GM10266 (cell line): ENCODE measurements at regions not wholly inside any gene's neighbourhood (a gene's known extent, or its start where the extent isn't known, plus 50 kb on each side); places are given as distances from the start of the nearest gene placed in this dataset.

Experiments used
- DNase-seq: peaks from one replicate; pipeline ENCODE4 v3.0.0; 2012; ENCODE audit errors: extremely low spot score
- TF ChIP-seq, protein P1 (sequence below): IDR thresholded peaks from 2 replicates; pipeline ENCODE4 v1.5.1; 2012; ENCODE audit warnings: mild to moderate bottlenecking, low read depth; ENCODE audit not compliant: control insufficient read depth, insufficient read depth; ENCODE audit errors: missing control alignments

DNA sequence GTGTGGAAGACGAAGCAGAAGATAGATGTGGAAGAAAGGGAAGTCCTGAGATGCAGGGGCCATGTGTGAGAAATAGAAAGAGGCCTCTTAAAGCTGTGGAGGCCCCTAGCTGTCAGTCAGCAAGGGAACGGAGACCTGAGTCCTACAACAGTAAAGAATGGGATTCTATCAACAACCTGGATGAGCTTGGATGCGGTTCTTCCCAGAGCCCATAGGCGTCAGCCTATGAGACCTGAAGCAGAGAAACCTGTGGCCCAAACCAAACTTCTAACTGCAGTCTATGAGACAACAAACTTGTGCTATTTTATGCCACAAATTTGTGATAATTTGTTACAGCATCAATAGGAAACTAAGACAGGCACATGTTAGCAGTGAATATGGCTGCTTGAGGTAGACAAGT lies 583.7 kb downstream of the ADCYAP1 start:
- TF ChIP-seq, protein P1, sequence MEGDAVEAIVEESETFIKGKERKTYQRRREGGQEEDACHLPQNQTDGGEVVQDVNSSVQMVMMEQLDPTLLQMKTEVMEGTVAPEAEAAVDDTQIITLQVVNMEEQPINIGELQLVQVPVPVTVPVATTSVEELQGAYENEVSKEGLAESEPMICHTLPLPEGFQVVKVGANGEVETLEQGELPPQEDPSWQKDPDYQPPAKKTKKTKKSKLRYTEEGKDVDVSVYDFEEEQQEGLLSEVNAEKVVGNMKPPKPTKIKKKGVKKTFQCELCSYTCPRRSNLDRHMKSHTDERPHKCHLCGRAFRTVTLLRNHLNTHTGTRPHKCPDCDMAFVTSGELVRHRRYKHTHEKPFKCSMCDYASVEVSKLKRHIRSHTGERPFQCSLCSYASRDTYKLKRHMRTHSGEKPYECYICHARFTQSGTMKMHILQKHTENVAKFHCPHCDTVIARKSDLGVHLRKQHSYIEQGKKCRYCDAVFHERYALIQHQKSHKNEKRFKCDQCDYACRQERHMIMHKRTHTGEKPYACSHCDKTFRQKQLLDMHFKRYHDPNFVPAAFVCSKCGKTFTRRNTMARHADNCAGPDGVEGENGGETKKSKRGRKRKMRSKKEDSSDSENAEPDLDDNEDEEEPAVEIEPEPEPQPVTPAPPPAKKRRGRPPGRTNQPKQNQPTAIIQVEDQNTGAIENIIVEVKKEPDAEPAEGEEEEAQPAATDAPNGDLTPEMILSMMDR: no peak
- no peak for DNase-seq

DNA sequence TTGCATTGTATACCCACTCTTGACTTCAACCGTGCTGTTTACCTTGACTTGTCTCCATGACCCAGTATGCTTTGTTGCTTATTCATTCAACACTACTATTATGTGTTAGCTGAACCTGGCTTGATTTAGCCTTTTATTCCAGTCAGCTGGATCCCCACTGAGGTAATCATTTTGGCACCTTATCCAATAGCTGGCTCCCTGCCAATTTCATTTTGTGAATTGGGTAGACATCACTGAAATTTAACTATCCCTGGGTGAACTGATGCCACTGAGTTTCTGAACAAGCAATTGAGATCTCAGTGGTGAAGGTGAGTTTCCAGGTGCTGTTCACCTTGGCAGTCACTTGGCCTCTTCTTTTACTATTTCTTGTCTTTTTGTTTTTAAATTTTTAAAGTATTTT lies 584.3 kb downstream of the ADCYAP1 start:
- TF ChIP-seq, protein P1: no peak
- no peak for DNase-seq

DNA sequence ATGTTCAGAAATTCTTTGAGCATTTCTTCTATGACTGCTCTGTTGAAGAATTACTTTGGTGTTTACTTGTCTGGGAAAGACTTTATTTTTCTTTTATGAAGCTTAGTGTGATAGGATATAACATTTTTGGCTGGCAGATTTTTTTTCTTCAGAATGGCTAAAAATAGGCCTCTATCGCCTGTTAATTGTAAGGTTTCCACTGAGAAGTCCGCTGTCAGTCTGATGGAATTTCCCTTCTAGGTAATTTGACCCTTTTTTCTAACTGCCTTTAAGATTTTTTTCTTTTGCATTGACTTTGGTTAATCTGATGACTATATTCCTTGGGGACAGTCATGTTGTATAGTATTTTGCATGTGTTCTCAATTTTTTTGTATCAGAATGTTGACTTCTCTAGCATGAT lies 590.7 kb downstream of the ADCYAP1 start:
- no peak for DNase-seq

DNA sequence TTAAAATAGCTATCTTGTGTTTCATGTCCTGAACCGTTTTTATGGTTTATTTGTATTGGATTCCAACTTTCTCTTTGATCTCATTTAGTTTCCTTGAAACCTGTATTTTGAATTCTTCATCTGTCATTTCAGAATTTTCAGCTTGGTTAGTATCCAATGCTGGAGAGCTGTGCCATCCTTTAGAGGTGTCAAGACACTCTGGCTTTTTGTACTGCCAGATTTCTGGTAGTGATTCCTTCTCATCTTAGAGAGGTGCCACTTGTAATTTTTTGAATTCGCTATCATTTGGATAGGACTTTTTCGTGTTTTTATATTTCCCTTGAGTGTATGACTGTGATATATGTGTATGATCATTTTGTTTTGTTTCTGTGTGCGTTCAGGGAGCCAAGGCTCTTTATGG lies 591.4 kb downstream of the ADCYAP1 start:
- TF ChIP-seq, protein P1: no peak
- no peak for DNase-seq

More for the DNA sequence above, 590.7 kb downstream of the ADCYAP1 start:
- TF ChIP-seq, protein P1: no peak

DNA sequence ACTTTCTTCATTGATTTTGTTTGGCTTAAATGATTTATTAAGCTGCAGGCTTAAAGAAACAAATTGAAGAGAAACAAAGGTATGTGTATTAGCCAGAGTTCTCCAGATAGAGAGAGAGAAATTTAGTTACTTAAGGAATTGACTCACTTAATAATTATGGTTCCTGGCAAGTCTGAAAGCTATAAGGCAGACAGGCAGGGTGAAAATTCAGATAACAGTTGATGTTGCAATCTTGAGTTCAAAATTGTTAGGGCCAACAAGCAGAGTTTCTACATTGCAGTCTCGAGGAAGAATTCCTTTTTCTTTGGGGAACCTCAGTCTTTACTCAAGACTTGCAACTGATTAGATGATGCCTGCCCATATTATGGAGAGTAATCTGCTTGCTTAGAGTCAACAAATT lies 593.5 kb downstream of the ADCYAP1 start:
- no peak for DNase-seq
- TF ChIP-seq, protein P1: no peak

DNA sequence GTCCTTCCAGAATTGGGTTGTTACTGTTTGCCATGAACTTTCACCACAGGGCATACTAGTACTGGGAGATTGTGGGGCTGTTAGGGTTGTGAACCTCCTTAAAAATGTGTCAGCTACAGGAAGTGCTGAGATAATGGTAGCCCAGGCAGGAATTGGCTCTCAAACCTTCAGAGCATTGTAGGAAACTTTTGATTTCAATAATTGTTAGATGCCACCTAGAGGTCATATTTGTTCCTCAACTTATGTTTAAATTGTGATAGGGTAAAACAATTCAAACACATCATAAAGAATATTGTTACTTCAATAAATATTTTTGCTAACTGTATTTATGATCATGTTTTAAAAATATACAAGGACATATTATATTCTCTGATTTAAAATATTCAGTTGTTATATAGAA lies 594.6 kb downstream of the ADCYAP1 start:
- TF ChIP-seq, protein P1: no peak
- no peak for DNase-seq

DNA sequence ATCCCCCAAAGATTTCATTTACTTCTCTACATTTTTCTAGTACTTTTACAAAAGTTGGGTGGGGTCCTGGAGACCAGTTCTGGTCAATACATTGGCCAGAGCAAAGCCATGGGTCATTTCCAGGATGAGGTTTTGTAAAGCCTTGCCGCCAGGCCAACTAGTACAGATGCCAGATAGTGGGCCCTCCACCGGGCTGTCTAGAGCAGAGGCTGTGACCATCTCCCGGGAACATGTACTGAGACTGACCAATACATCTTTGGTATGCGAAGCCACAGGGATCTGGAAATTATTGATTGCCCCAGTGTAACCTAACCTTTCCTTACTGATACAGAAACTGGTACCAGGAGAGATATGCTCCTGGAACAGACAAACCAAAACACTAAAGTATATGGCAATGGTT lies 599.2 kb downstream of the ADCYAP1 start:
- no peak for DNase-seq
- TF ChIP-seq, protein P1: no peak
